ENCODE measurements at regions not wholly inside any gene's neighbourhood (a gene's known extent, or its start where the extent isn't known, plus 50 kb on each side); places are given as distances from the start of the nearest gene placed in this dataset.

DNA sequence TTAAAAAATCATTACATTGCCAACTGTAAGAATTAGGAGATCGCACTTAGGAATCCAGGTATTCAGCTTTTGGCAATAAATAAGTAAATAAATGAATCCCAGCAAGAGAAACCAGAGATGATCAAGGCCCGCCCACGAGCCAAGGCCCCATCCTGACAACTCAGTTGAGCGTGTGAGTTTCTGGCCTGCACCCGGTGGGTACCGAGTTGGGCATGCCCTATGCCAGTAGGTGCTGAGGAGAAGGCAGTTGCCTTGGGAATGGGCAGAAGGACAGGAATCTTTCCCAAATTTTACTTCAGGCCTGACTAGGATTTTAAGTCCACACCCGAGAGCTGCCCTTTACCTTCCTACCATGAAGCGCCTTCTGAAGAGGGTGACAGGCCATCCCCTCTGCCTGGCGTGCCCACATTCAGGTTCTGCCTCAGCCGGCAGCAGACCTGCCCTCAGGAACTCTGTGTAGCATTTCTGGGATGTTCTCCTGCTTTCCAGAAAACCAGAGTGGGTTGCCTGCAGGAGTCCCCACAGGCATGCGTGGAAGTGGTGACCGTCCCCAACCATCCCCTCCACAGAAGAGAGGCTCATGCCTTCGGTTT lies 99.3 kb upstream of the ALDH1A3 start:
- Histone ChIP-seq H3K27ac (ENCODE audit: low read depth, low read length) (no peak overlapping the region), H3K4me1 (ENCODE audit: insufficient read depth, low read length) (no peaks in the 10 kb centered on the region), H3K9ac (ENCODE audit: low read length) (no peak overlapping the region), H3K36me3 (ENCODE audit: insufficient read depth, low read length) (no peaks in the 10 kb centered on the region), H3K9me3 (ENCODE audit: insufficient read depth, low read depth, low read length) (no peaks in the 10 kb centered on the region), H2AFZ (ENCODE audit: low read depth, low read length) (no peak overlapping the region), H4K20me1 (ENCODE audit: insufficient read depth, low read length) (no peaks in the 10 kb centered on the region), H3K4me2 (ENCODE audit: low read length) (no peak overlapping the region), H3K79me2 (ENCODE audit: insufficient read depth, low read length) (no peaks in the 10 kb centered on the region), H3K27me3 (ENCODE audit: insufficient read depth, low read length) (no peaks in the 10 kb centered on the region), H3K4me3 (ENCODE audit: insufficient read depth, low read depth, low read length) (no peak overlapping the region)
- H3K27ac Mint-ChIP-seq (ENCODE audit: unreplicated experiment): no peak overlapping the region
- TF ChIP-seq, protein P1, sequence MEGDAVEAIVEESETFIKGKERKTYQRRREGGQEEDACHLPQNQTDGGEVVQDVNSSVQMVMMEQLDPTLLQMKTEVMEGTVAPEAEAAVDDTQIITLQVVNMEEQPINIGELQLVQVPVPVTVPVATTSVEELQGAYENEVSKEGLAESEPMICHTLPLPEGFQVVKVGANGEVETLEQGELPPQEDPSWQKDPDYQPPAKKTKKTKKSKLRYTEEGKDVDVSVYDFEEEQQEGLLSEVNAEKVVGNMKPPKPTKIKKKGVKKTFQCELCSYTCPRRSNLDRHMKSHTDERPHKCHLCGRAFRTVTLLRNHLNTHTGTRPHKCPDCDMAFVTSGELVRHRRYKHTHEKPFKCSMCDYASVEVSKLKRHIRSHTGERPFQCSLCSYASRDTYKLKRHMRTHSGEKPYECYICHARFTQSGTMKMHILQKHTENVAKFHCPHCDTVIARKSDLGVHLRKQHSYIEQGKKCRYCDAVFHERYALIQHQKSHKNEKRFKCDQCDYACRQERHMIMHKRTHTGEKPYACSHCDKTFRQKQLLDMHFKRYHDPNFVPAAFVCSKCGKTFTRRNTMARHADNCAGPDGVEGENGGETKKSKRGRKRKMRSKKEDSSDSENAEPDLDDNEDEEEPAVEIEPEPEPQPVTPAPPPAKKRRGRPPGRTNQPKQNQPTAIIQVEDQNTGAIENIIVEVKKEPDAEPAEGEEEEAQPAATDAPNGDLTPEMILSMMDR (IDR thresholded peaks at IDR 0.05; ENCODE audit: insufficient read depth, low read depth, low read length): no peak
- TF ChIP-seq EZH2 (IDR thresholded peaks at IDR 0.05; ENCODE audit: insufficient read depth, low read length): no peak
- H3K36me3 Mint-ChIP-seq (ENCODE audit: low read depth, unreplicated experiment): no peaks in the 10 kb centered on the region
- FAIRE-seq (no peak), DNase-seq (ENCODE audit: low read depth) (no peak)
- no peak overlapping the region for H3K4me3 Mint-ChIP-seq (ENCODE audit: unreplicated experiment)
- peaks cover 2% of the 10 kb centered on the region for H3K9me3 Mint-ChIP-seq (ENCODE audit: unreplicated experiment)
- H3K4me1 Mint-ChIP-seq (ENCODE audit: low read depth, unreplicated experiment): no peaks in the 10 kb centered on the region
- peaks cover 9% of the 10 kb centered on the region for H3K27me3 Mint-ChIP-seq (ENCODE audit: low read depth, unreplicated experiment)

DNA sequence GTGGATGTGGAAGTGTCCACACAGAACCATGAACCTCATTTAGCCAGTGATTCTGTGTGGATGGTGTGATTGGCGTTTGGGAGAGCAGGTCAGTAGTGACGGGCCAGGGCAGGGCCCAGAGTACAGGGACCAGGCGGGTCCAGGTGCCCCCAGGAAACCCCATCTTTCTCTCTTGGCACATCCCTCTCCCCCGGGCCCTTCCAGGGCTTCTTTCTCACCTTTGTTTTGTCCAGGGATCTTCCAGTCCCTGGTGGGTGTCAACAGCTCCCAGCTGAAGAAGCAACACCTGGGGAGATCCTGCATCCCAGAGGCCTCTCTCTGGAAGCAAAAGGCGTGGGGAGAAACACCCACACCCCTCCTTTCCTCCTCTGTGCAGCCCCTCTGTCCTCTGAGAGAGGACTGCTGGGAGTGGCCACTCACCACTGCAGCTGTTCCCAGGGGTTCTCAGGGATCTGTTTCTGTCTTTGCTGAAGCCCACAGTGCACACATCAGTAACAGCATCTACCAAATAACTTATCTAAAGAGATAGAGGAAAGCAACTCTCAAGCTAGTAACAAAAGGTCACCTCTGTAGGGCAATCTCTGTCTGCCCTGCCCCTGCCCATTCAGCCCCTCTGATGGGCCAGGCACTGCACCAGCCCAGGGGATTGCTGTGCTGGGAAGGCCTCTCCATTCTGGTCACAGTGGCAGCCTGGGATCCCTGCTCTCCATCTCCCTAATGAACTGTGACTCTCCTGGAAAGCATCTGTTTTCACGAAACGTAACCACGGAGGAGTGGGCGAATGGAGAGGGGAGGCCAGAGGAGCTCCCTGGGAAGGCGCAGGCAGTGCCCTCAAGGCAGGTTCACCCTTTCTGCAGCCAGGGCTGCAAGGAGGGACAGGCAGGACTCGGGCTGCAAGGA lies 98.3 kb upstream of the ALDH1A3 start:
- no peak overlapping the region for H3K27ac ChIP-seq (ENCODE audit: low read depth, low read length)
- H3K9me3 Mint-ChIP-seq (ENCODE audit: unreplicated experiment): no peaks in the 10 kb centered on the region
- no peak overlapping the region for H2AFZ ChIP-seq (ENCODE audit: low read depth, low read length)
- H3K9ac ChIP-seq (ENCODE audit: low read length): no peak overlapping the region
- no peak for FAIRE-seq
- H3K9me3 ChIP-seq (ENCODE audit: insufficient read depth, low read depth, low read length): no peaks in the 10 kb centered on the region
- H3K36me3 Mint-ChIP-seq (ENCODE audit: low read depth, unreplicated experiment): no peaks in the 10 kb centered on the region
- DNase-seq (ENCODE audit: low read depth): no peak
- no peak overlapping the region for H3K27ac Mint-ChIP-seq (ENCODE audit: unreplicated experiment)
- H3K27me3 Mint-ChIP-seq (ENCODE audit: low read depth, unreplicated experiment): peaks cover 9% of the 10 kb centered on the region
- no peaks in the 10 kb centered on the region for H4K20me1 ChIP-seq (ENCODE audit: insufficient read depth, low read length)
- no peak overlapping the region for H3K4me3 ChIP-seq (ENCODE audit: insufficient read depth, low read depth, low read length)
- TF ChIP-seq EZH2 (IDR thresholded peaks at IDR 0.05; ENCODE audit: insufficient read depth, low read length): no peak
- TF ChIP-seq, protein P1 (IDR thresholded peaks at IDR 0.05; ENCODE audit: insufficient read depth, low read depth, low read length): no peak
- H3K36me3 ChIP-seq (ENCODE audit: insufficient read depth, low read length): no peaks in the 10 kb centered on the region
- H3K4me1 ChIP-seq (ENCODE audit: insufficient read depth, low read length): no peaks in the 10 kb centered on the region
- no peak overlapping the region for H3K4me2 ChIP-seq (ENCODE audit: low read length)
- H3K79me2 ChIP-seq (ENCODE audit: insufficient read depth, low read length): no peaks in the 10 kb centered on the region
- no peaks in the 10 kb centered on the region for H3K4me1 Mint-ChIP-seq (ENCODE audit: low read depth, unreplicated experiment)
- H3K27me3 ChIP-seq (ENCODE audit: insufficient read depth, low read length): no peaks in the 10 kb centered on the region
- no peak overlapping the region for H3K4me3 Mint-ChIP-seq (ENCODE audit: unreplicated experiment)
